Karpas-422 (cell line): ENCODE measurements at regions not wholly inside any gene's neighbourhood (a gene's known extent, or its start where the extent isn't known, plus 50 kb on each side); places are given as distances from the start of the nearest gene placed in this dataset.

Experiments used
- DNase-seq: peaks from one replicate; pipeline ENCODE4 v3.0.0-alpha.2; 2015
- H2AFZ ChIP-seq: fragments of 200-600 bp; sonication (generic); 2 replicates; pipeline ENCODE4 v1.6.1; 2014; ENCODE audit warnings: antibody characterized with exemption, low read length, mixed read lengths
- H3K27ac ChIP-seq: fragments of 200-600 bp; sonication (generic); 2 replicates; pipeline ENCODE4 v1.5.1; 2014; ENCODE audit warnings: mild to moderate bottlenecking, low read length, moderate library complexity
- H3K27me3 ChIP-seq: fragments of 200-600 bp; sonication (generic); 2 replicates; pipeline ENCODE4 v1.6.1; 2014; ENCODE audit warnings: low read length, mixed read lengths
- H3K36me3 ChIP-seq: fragments of 200-600 bp; sonication (generic); 2 replicates; pipeline ENCODE4 v1.6.1; 2014; ENCODE audit warnings: low read length, mixed read lengths; ENCODE audit not compliant: insufficient read depth
- H3K4me1 ChIP-seq: fragments of 200-600 bp; sonication (generic); 2 replicates; pipeline ENCODE4 v1.6.1; 2014; ENCODE audit warnings: mild to moderate bottlenecking, low read length, mixed read lengths
- H3K4me2 ChIP-seq: fragments of 200-600 bp; sonication (generic); 2 replicates; pipeline ENCODE4 v1.6.1; 2014; ENCODE audit warnings: low read length, low read depth, mild to moderate bottlenecking; ENCODE audit not compliant: poor library complexity, severe bottlenecking
- H3K4me3 ChIP-seq: fragments of 200-600 bp; sonication (generic); 2 replicates; pipeline ENCODE4 v1.5.1; 2014; ENCODE audit warnings: mild to moderate bottlenecking, antibody characterized with exemption, low read length, mixed read lengths
- H3K79me2 ChIP-seq: fragments of 200-600 bp; sonication (generic); 2 replicates; pipeline ENCODE4 v1.6.1; 2014; ENCODE audit warnings: mild to moderate bottlenecking, low read length, mixed read lengths
- H3K9ac ChIP-seq: fragments of 200-600 bp; sonication (generic); 2 replicates; pipeline ENCODE4 v1.6.0; 2014; ENCODE audit warnings: low read length
- H3K9me2 ChIP-seq: fragments of 200-600 bp; sonication (generic), shearing (Covaris generic); replicated peaks from 2 replicates; pipeline ENCODE4 v1.6.0; 2014; ENCODE audit warnings: mild to moderate bottlenecking, low read length, moderate library complexity; ENCODE audit not compliant: insufficient read depth
- H3K9me3 ChIP-seq: fragments of 300-700, 200-600 bp; sonication (generic); 2 replicates; pipeline ENCODE4 v1.6.1; 2014; ENCODE audit warnings: low read length, mixed read lengths
- H4K20me1 ChIP-seq: fragments of 200-600 bp; sonication (generic); 2 replicates; pipeline ENCODE4 v1.6.1; 2014; ENCODE audit warnings: mild to moderate bottlenecking, antibody characterized with exemption, low read length, low read depth; ENCODE audit not compliant: insufficient read depth

DNA sequence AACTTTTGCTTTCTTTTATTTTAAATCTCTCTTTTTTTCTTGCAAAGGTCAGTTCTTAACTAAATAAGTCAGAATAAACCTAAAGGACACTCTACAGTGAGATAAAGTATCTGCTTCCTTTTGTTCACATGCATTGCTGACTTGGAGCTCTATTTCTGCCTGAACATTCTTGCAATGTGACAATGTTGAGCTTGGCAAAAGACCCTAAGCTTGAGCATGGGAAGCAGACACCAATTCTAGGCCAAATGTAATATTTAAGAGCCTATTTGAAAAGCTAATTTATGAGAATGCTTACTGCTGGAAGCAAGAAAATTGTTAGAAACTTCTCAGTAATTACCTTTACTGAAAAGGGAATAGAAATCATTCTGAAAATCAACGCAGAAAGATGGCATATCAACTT lies 556.2 kb downstream of the CBLN4 start:
- Histone ChIP-seq H3K79me2 (no peaks in the 10 kb centered on the region), H3K9ac (no peak overlapping the region), H3K4me1 (no peaks in the 10 kb centered on the region), H4K20me1 (no peaks in the 10 kb centered on the region), H3K9me3 (peaks cover 43% of the 10 kb centered on the region), H3K27ac (no peak overlapping the region), H3K4me3 (no peak overlapping the region), H3K27me3 (no peaks in the 10 kb centered on the region), H3K9me2 (no peaks in the 10 kb centered on the region), H2AFZ (no peak overlapping the region), H3K36me3 (no peaks in the 10 kb centered on the region), H3K4me2 (no peak overlapping the region)
- no peak for DNase-seq

DNA sequence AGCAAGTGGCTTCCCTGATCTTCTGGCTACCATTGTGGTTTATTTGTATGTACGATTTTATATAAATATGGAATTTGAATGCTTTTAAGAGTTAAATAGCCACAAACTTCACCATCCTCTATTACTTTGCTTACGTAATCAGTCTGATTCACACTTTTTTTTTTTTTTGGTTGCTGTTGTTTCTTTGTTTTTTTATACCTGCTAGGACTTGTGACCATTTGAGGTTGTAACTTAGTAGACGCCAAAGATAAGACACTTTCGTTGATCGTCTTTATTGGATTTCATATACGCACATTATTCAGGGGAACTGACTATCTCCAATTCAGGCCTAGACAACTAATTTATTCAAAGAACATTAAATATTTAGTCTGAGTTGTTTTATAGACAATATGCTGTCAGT lies 559.0 kb downstream of the CBLN4 start:
- peaks cover 47% of the 10 kb centered on the region for H3K9me3 ChIP-seq
- H4K20me1 ChIP-seq = no peaks in the 10 kb centered on the region
- no peaks in the 10 kb centered on the region for H3K27me3 ChIP-seq
- no peak overlapping the region for H3K4me2 ChIP-seq
- H3K4me1 ChIP-seq = no peaks in the 10 kb centered on the region
- H3K27ac ChIP-seq = no peak overlapping the region
- H3K36me3 ChIP-seq = no peaks in the 10 kb centered on the region
- H3K4me3 ChIP-seq = no peak overlapping the region
- H3K79me2 ChIP-seq = no peaks in the 10 kb centered on the region
- H2AFZ ChIP-seq = no peak overlapping the region
- no peaks in the 10 kb centered on the region for H3K9me2 ChIP-seq
- no peak overlapping the region for H3K9ac ChIP-seq
- no peak for DNase-seq

DNA sequence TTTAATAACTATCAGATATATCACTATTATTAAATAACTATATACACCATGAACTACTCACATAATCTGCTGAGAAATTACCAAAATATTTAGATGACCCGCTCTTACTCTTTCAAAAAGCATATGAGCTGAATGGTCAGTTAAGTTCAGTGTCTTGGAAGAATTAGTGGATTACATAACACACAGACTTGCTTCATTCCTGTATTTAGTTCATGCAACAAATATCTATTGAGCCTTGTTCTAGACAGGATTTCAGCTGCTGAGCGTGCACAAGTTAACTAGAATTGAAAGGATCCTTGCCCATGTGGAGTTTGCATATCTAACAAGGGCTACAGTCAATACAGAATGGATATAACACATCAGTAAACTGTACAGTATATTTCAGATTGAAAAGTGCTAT lies 566.2 kb downstream of the CBLN4 start:
- H4K20me1 ChIP-seq = no peaks in the 10 kb centered on the region
- no peak for DNase-seq
- no peaks in the 10 kb centered on the region for H3K79me2 ChIP-seq
- H3K4me1 ChIP-seq = no peaks in the 10 kb centered on the region
- H3K27me3 ChIP-seq = no peaks in the 10 kb centered on the region
- no peaks in the 10 kb centered on the region for H3K36me3 ChIP-seq
- peaks cover 26% of the 10 kb centered on the region for H3K9me3 ChIP-seq
- H2AFZ ChIP-seq = no peak overlapping the region
- no peaks in the 10 kb centered on the region for H3K9me2 ChIP-seq
- H3K4me2 ChIP-seq = no peak overlapping the region
- H3K27ac ChIP-seq = no peak overlapping the region
- no peak overlapping the region for H3K9ac ChIP-seq
- no peak overlapping the region for H3K4me3 ChIP-seq

DNA sequence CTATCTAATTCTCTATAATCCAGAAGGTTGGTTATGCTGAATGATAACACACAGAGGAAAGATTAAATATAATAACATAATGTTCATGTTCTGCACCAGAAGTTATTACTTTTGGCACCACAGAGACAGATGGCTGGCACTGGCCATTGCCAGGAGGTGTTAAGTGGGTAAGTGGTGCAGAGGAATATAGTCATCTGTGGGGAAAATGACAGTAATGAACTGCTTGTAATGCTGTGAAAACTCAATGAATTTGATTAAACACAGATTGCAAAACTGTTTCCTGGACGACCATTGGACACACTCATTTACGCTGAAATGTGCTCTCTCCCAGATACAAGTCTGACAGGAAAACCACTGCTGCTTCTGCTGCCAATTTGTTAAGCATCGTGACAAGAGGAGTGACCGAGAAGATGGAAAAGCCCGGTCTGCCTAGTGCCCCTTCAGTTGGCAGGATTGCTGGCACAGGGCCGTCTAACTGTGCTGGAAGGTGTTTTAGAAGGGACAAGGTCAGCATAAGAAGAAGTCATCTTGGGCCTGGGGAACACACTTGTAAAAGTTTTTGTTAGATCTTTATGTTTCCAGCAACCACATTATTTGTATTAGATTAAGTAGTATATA lies 567.4 kb downstream of the CBLN4 start:
- H3K27ac ChIP-seq = no peak overlapping the region
- no peak overlapping the region for H2AFZ ChIP-seq
- no peaks in the 10 kb centered on the region for H4K20me1 ChIP-seq
- H3K9me3 ChIP-seq = peaks cover 19% of the 10 kb centered on the region
- H3K4me1 ChIP-seq = no peaks in the 10 kb centered on the region
- no peak overlapping the region for H3K4me3 ChIP-seq
- no peak overlapping the region for H3K4me2 ChIP-seq
- H3K36me3 ChIP-seq = no peaks in the 10 kb centered on the region
- H3K9ac ChIP-seq = no peak overlapping the region
- no peaks in the 10 kb centered on the region for H3K27me3 ChIP-seq
- H3K9me2 ChIP-seq = no peaks in the 10 kb centered on the region
- DNase-seq = no peak
- no peaks in the 10 kb centered on the region for H3K79me2 ChIP-seq

DNA sequence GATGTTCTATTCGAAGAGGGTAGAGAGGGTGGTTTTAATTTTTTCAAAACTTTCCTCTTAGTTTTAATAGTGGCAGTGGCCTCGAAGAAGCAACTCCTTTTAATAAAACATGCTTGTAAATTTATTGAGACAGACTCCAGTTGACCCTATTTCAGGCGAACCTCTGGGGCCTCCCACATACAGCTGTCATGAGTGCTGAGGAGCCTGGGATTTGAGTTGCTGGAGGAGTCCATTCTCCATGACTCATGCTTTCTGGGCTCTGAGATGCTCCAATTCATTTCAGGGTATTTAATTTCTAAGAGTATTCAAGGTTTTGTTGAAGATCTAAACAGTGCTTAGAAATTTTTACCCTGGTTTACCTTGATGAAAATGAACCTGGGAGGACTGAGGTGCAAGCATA lies 580.4 kb downstream of the CBLN4 start:
- no peaks in the 10 kb centered on the region for H4K20me1 ChIP-seq
- H3K4me3 ChIP-seq = no peak overlapping the region
- H3K36me3 ChIP-seq = no peaks in the 10 kb centered on the region
- H3K27ac ChIP-seq = no peak overlapping the region
- H3K4me1 ChIP-seq = no peaks in the 10 kb centered on the region
- H3K9me3 ChIP-seq = peaks cover 12% of the 10 kb centered on the region
- H3K4me2 ChIP-seq = no peak overlapping the region
- H2AFZ ChIP-seq = no peak overlapping the region
- no peak overlapping the region for H3K9ac ChIP-seq
- DNase-seq = no peak
- no peaks in the 10 kb centered on the region; the same call in 1 of the 2 replicates for H3K9me2 ChIP-seq
- H3K79me2 ChIP-seq = no peaks in the 10 kb centered on the region
- no peaks in the 10 kb centered on the region for H3K27me3 ChIP-seq

DNA sequence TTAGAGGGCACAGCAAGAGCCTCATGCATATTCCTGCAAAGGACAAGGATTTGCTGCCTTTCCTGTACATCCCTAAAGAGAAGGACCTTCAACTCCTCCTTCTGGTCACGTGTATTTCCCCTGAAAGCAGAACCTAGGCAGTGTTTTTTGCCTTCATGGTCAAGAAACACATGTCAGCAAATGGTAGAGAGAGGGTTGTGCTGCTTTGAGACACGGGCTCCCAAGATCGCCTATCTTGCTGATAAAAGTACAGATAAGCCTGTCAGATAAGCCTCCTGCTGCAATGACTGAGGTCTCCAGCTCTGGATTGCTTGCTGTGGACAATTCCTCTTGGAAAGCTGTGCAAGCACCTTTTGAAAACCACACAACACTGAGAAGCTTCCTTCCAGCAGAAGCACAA lies 580.8 kb downstream of the CBLN4 start:
- H3K9me2 ChIP-seq = no peaks in the 10 kb centered on the region; the same call in 1 of the 2 replicates
- H3K27ac ChIP-seq = no peak overlapping the region
- DNase-seq = no peak
- no peaks in the 10 kb centered on the region for H3K36me3 ChIP-seq
- H3K9me3 ChIP-seq = peaks cover 12% of the 10 kb centered on the region
- no peak overlapping the region for H3K9ac ChIP-seq
- no peak overlapping the region for H2AFZ ChIP-seq
- no peak overlapping the region for H3K4me2 ChIP-seq
- no peaks in the 10 kb centered on the region for H3K27me3 ChIP-seq
- H3K4me3 ChIP-seq = no peak overlapping the region
- H3K79me2 ChIP-seq = no peaks in the 10 kb centered on the region
- no peaks in the 10 kb centered on the region for H4K20me1 ChIP-seq
- H3K4me1 ChIP-seq = no peaks in the 10 kb centered on the region

DNA sequence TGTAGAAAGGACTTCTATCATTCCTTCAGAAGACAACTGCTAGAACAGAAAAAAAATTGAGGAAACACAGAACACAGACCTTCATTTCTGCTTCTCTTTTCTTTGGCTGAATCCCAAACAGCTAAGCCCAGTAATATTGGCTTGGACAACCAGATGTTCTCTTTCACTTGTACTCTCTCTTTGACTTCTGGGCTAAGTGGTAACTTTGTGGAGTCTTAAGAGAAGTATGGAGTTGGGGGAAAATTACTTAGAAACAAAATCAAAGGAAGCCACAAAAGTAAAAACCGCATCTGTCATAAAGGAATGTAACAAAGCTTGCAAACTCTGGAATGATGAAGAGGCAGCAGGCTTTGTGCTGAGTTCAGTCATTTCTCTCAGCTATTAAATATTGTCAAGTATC lies 587.5 kb downstream of the CBLN4 start:
- Histone ChIP-seq H3K9me3 (no peaks in the 10 kb centered on the region), H2AFZ (no peak overlapping the region), H4K20me1 (no peaks in the 10 kb centered on the region)

DNA sequence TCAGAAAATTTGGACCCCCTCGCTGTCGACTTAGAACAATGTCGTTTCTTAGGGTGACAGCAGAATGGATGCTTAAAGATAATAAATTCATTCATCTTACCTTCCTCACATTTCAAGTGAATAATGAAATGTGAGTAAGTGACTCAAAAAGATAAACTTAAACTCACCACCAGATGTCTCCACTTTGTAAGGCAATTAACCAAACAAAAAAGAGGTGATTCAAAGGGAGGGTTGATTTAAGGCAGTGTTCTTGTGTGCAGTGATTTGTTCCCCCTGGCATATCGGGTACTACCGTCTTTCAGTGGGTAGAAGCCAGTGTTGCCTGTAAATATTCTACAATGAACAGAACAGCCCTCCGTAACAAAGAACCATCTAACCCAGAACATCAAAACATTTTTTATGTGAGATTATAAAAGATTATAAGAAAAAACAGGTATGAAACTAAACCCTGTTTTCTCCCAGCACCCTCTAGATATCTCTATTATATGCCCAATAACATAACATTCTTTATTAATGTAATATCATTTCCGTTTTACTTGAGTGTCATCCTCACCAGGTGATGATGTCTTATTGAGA lies 589.7 kb downstream of the CBLN4 start:
- no peak overlapping the region for H2AFZ ChIP-seq
- DNase-seq = peak; percentile 71
- no peaks in the 10 kb centered on the region for H4K20me1 ChIP-seq
- H3K36me3 ChIP-seq = no peaks in the 10 kb centered on the region
- H3K9ac ChIP-seq = no peak overlapping the region
- H3K79me2 ChIP-seq = no peaks in the 10 kb centered on the region
- H3K9me2 ChIP-seq = no peaks in the 10 kb centered on the region; the same call in 1 of the 2 replicates
- H3K4me3 ChIP-seq = no peak overlapping the region
- no peaks in the 10 kb centered on the region for H3K9me3 ChIP-seq
- no peak overlapping the region for H3K27ac ChIP-seq
- H3K4me2 ChIP-seq = no peak overlapping the region
- H3K4me1 ChIP-seq = no peaks in the 10 kb centered on the region
- H3K27me3 ChIP-seq = no peaks in the 10 kb centered on the region

More for the DNA sequence above, 587.5 kb downstream of the CBLN4 start:
- H3K4me3 ChIP-seq = no peak overlapping the region
- no peak for DNase-seq
- H3K9me2 ChIP-seq = no peaks in the 10 kb centered on the region; the same call in 1 of the 2 replicates
- H3K36me3 ChIP-seq = no peaks in the 10 kb centered on the region
- no peak overlapping the region for H3K9ac ChIP-seq
- no peaks in the 10 kb centered on the region for H3K4me1 ChIP-seq
- no peaks in the 10 kb centered on the region for H3K27me3 ChIP-seq
- no peaks in the 10 kb centered on the region for H3K79me2 ChIP-seq
- no peak overlapping the region for H3K4me2 ChIP-seq
- no peak overlapping the region for H3K27ac ChIP-seq
